GM11168 (cell line): ENCODE measurements at regions not wholly inside any gene's neighbourhood (a gene's known extent, or its start where the extent isn't known, plus 50 kb on each side); places are given as distances from the start of the nearest gene placed in this dataset.
"Not testable (repeated sequence)": the region's sequence is repeated elsewhere in the genome, so short reads cannot be mapped to it uniquely, and the experiment has no call there.

Experiments
- in situ Hi-C: fragments of 300-500 bp; cut with MboI; formaldehyde crosslinking; loops from one replicate; pipeline ENCODE4 v1.12.0; 2022; ENCODE audit warnings: low sequenced_read_pairs; ENCODE audit not compliant: unreplicated experiment

GRCh38 chr2:142588269-142588668, 289.2 kb upstream of the KYNU start:
- in situ Hi-C loops, result no loop called here

- in situ Hi-C loops, result no loop called here
Observed at GRCh38 chr2:142586693-142587580, 290.5 kb upstream of the KYNU start.

- in situ Hi-C loops, result no loop called here
Observed at GRCh38 chr2:142585785-142586184, 291.7 kb upstream of the KYNU start.

- in situ Hi-C loops, result no loop called here
Observed at GRCh38 chr2:142582317-142582716, 295.1 kb upstream of the KYNU start.

GRCh38 chr2:142581491-142581890, 296.0 kb upstream of the KYNU start:
- in situ Hi-C loops, result no loop called here

GRCh38 chr2:142580691-142581090, 296.8 kb upstream of the KYNU start:
- in situ Hi-C loops, result no loop called here

DNA sequence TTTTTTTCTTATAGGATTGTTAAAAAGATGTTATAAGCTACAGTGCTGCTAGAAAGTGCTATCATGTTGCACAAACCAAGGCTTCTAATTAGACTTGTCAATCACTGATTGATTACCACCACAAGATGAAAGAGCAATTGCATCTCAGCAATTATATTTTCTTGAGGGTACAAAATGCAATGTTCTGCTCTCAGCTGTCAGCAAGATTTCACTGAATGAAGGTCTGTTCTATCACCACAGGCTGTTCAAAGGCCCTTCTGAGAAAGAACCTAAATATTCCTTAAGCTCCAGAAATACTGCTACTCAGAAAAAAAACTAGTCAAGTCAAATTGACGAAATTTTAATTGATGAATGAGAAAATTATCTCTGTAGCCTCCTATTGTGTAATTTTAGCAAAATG, 301.9 kb upstream of the KYNU start:
- in situ Hi-C loops, result no loop called here

DNA sequence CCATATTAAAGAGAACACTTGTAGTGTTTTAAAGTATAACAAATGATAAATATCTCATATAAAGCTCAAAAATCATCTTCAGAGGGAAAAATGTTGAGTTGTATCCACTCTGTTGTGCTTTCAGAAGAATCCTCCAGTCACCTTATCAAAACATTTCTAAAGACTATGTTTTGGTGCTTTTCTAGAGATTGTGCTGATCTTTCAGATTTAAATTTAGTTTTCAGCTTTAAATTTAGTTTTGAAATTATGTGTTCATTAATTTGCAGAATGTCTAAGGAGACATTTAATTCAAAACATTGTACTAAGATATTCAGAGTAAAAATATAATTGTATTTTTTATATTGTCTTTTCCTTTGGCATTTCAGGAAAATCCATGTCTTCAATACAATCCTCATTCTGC, 303.1 kb upstream of the KYNU start:
- in situ Hi-C loops, result no loop called here

- in situ Hi-C loops, result no loop called here
Observed at GRCh38 chr2:142572346-142573132, 304.9 kb upstream of the KYNU start.

DNA sequence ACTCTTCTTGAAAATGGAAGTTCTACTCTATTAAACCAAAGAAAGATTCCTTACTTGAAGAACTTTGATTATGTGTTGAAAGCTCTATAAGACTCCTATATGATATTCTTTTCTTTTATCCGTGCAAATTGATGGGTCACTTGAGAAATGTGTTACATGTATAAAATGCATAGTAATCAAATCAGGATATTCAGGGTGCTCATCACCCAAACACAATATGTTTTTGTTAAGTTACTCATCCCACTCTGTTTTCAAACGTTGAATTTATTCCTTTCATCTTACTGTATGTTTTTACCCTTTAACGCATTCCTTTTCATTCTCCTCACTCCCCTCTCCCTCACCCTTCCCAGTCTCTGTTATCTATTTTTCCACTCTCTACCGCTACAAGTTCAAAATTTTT, 305.5 kb upstream of the KYNU start:
- in situ Hi-C loops, result no loop called here

GRCh38 chr2:142562900-142563299, 314.6 kb upstream of the KYNU start:
- in situ Hi-C loops, result no loop called here

GRCh38 chr2:142561656-142562055, 315.8 kb upstream of the KYNU start:
- in situ Hi-C loops, result no loop called here

GRCh38 chr2:142557391-142557790, 320.1 kb upstream of the KYNU start:
- in situ Hi-C loops, result no loop called here

GRCh38 chr2:142545999-142546398, 331.5 kb upstream of the KYNU start:
- in situ Hi-C loops, result not testable (repeated sequence)

- in situ Hi-C loops, result no loop called here
Observed at GRCh38 chr2:142545036-142545435, 332.4 kb upstream of the KYNU start.

DNA sequence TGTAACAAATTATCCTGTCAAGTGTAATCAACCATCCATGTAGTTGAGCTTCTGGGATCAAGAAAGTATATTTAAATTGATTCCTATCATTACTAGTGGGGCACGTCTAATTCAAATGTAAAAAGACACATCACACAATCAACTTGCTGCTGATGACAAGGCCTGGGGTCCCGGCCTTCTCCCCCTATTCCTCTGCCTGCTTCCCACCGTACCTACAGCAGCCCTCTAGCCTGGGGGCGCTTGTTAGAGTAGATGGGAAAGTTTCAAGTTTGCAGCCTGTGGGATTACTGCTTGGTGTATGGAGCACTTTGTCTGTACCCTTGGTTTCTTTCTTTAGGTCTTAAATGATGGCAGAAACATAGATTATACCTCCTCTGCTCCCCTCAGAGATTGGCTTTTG, 333.3 kb upstream of the KYNU start:
- in situ Hi-C loops, result no loop called here

DNA sequence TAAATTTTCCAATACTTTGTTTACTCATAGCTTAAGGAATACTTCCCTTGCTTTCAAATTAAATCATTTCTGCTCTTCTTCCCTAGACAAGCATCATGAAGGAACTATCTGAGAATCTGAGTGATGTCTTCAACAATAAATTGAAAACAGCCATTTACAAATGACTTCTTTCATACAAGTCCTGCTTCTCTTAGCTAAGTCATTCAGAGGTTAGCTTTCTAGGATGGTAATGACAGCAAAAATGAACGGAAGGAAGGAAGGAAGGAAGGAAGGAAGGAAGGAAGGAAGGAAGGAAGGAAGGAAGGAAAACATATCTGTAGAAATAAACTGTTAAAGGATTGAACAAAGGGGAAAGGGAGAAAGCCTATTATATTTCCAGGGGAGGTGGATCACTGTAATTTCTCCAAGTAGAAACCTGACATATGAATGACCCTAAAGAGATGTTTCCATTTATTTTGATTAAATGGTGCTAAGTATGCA, 335.0 kb upstream of the KYNU start:
- in situ Hi-C loops, result no loop called here

DNA sequence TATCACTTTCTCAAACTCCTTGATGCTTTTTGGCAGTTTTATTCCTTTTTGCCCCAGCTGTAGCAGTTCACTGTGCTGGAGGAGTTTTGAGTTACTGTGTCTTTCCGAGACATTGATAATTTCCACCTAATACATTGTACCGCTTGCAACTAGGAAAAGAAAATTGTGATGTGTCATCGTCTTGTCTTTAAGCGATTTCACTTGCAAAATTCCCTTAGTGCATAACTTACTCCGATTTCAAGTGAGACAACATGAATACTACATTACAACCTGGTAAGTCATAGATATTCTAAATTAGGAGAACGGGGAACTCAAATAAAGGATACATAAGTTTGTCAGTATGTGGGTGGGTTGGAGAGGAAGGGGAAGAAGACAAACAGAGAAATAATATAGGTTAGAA, 340.5 kb upstream of the KYNU start:
- in situ Hi-C loops, result no loop called here

GRCh38 chr2:142536492-142536891, 341.0 kb upstream of the KYNU start:
- in situ Hi-C loops, result no loop called here

- in situ Hi-C loops, result no loop called here
Observed at GRCh38 chr2:142535311-142535710, 342.2 kb upstream of the KYNU start.

- in situ Hi-C loops, result no loop called here
Observed at GRCh38 chr2:142533177-142533576, 344.3 kb upstream of the KYNU start.
